SK-N-SH (cell line): ENCODE measurements at regions not wholly inside any gene's neighbourhood (a gene's known extent, or its start where the extent isn't known, plus 50 kb on each side); places are given as distances from the start of the nearest gene placed in this dataset.
"Not testable (repeated sequence)": the region's sequence is repeated elsewhere in the genome, so short reads cannot be mapped to it uniquely, and the experiment has no call there.

Experiments
- CTCF ChIA-PET: fragments of 300-600, 350-600 bp; formaldehyde crosslinking; extraction: SDS; loops from one replicate; lab custom pipeline; 2021; lab: Yijun Ruan, JAX
- POLR2A ChIA-PET: fragments of 350-600 bp; sonication (Branson Sonifier 250); formaldehyde crosslinking; extraction: SDS; loops from one replicate; lab custom pipeline; 2020; ENCODE audit warnings: antibody characterized with exemption, inconsistent platforms; lab: Yijun Ruan, JAX
- DNase-seq: peaks from one replicate; pipeline ENCODE4 v3.0.0; 2012
- H2AFZ ChIP-seq: fragments of 200-600 bp; sonication (generic); 2 replicates; pipeline ENCODE4 v1.8.1; 2016; ENCODE audit warnings: antibody characterized with exemption, mild to moderate bottlenecking, low read depth
- H3F3A ChIP-seq: fragments of 200-600 bp; sonication (generic); replicated peaks from 2 replicates; pipeline ENCODE3; 2016; ENCODE audit warnings: antibody characterized with exemption, mild to moderate bottlenecking; ENCODE audit not compliant: insufficient read depth
- H3K27ac ChIP-seq, 2 experiments: fragments of 200-500 bp in 1 of 2; fragments of 200-600 bp in 1 of 2; sonication (Bioruptor generic) in 1 of 2; sonication (generic), shearing (Covaris generic) in 1 of 2; 2 replicates each; pipeline versions ENCODE4 v1.5.1 to v1.6.1; 2014 to 2016; ENCODE audit warnings: low read depth in 2 of 2, inconsistent platforms in 1 of 2, low read length in 1 of 2, mild to moderate bottlenecking in 1 of 2, mixed read lengths in 1 of 2
- H3K27me3 ChIP-seq: fragments of 200-600 bp; sonication (generic), shearing (Covaris generic); 2 replicates; pipeline ENCODE4 v1.6.1; 2016; ENCODE audit warnings: mixed run types; ENCODE audit not compliant: insufficient read depth
- H3K36me3 ChIP-seq, 2 experiments: fragments of 200-500 bp in 1 of 2; fragments of 200-600 bp in 1 of 2; sonication (Bioruptor generic) in 1 of 2; sonication (generic) in 1 of 2; replicated peaks in 1 of 2; 2 replicates each; pipeline versions ENCODE3 to v1.5.1; 2014 to 2016; ENCODE audit warnings: low read length in 1 of 2, mild to moderate bottlenecking in 1 of 2; ENCODE audit not compliant: insufficient read depth in 2 of 2, control insufficient read depth in 1 of 2
- H3K4me1 ChIP-seq, 2 experiments: fragments of 200-500 bp in 1 of 2; fragments of 200-600 bp in 1 of 2; sonication (Bioruptor generic) in 1 of 2; sonication (generic), shearing (Covaris generic) in 1 of 2; 2 replicates each; pipeline versions ENCODE4 v1.5.1 to v1.6.1; 2014 to 2016; ENCODE audit warnings: low read depth in 1 of 2, low read length in 1 of 2, mixed run types in 1 of 2; ENCODE audit not compliant: insufficient read depth in 2 of 2, control insufficient read depth in 1 of 2
- H3K4me2 ChIP-seq: fragments of 200-600 bp; sonication (generic), shearing (Covaris generic); 2 replicates; pipeline ENCODE4 v1.6.1; 2017; ENCODE audit warnings: mixed run types
- H3K4me3 ChIP-seq, 2 experiments: fragments of 200-500 bp in 1 of 2; fragments of 200-600 bp in 1 of 2; sonication (Bioruptor generic) in 1 of 2; sonication (generic), shearing (Covaris generic) in 1 of 2; 2 replicates each; pipeline versions ENCODE4 v1.5.1 to v1.8.1; 2014 to 2016; ENCODE audit warnings: low read depth in 2 of 2, inconsistent platforms in 1 of 2, low read length in 1 of 2, mild to moderate bottlenecking in 1 of 2, mixed read lengths in 1 of 2, moderate library complexity in 1 of 2
- H3K79me2 ChIP-seq: fragments of 200-600 bp; sonication (generic); 2 replicates; pipeline ENCODE4 v1.8.1; 2017; ENCODE audit warnings: mild to moderate bottlenecking; ENCODE audit not compliant: insufficient read depth
- H3K9ac ChIP-seq: fragments of 200-600 bp; sonication (generic); 2 replicates; pipeline ENCODE4 v1.6.1; 2017; ENCODE audit warnings: mixed run types
- H3K9me2 ChIP-seq: fragments of 200-600 bp; sonication (generic); 2 replicates; pipeline ENCODE4 v1.6.1; 2017; ENCODE audit warnings: mixed run types
- H3K9me3 ChIP-seq: fragments of 200-600 bp; sonication (generic); 2 replicates; pipeline ENCODE4 v1.6.1; 2017; ENCODE audit warnings: mixed run types, mild to moderate bottlenecking, moderate library complexity
- H4K20me1 ChIP-seq: fragments of 200-600 bp; sonication (generic); 2 replicates; pipeline ENCODE4 v1.6.1; 2017; ENCODE audit warnings: mild to moderate bottlenecking, mixed run types; ENCODE audit not compliant: insufficient read depth
- ELF1 ChIP-seq: IDR thresholded peaks from 2 replicates; pipeline ENCODE4 v1.4.0; 2012
- EZH2phosphoT487 ChIP-seq: fragments of 200-600 bp; sonication (generic); IDR thresholded peaks from 2 replicates; pipeline ENCODE4 v1.6.1; 2017; ENCODE audit warnings: low read depth, mixed run types, mild to moderate bottlenecking, antibody characterized with exemption, moderate library complexity, borderline replicate concordance
- FOSL2 ChIP-seq: IDR thresholded peaks from 2 replicates; pipeline ENCODE4 v1.4.0; 2012; ENCODE audit warnings: low read depth, mild to moderate bottlenecking, moderate library complexity, borderline replicate concordance
- FOXM1 ChIP-seq: IDR thresholded peaks from 2 replicates; pipeline ENCODE4 v1.4.0; 2012; ENCODE audit warnings: low read depth, mild to moderate bottlenecking
- GABPA ChIP-seq: IDR thresholded peaks from 2 replicates; pipeline ENCODE4 v1.4.0; 2012; ENCODE audit warnings: low read depth, mild to moderate bottlenecking
- GATA2 ChIP-seq: sonication (generic); formaldehyde crosslinking; IDR thresholded peaks from 2 replicates; pipeline ENCODE4 v1.5.0; 2020; ENCODE audit warnings: mild to moderate bottlenecking, missing genetic modification reagents
- JUND ChIP-seq: IDR thresholded peaks from 2 replicates; pipeline ENCODE4 v1.4.0; 2012
- MAX ChIP-seq: IDR thresholded peaks from 2 replicates; pipeline ENCODE4 v1.4.0; 2012; ENCODE audit warnings: low read depth
- MXI1 ChIP-seq: IDR thresholded peaks from 2 replicates; pipeline ENCODE4 v1.6.1; 2012; ENCODE audit warnings: mild to moderate bottlenecking, low read depth, low read length, improper control_type of control experiment
- NFIC ChIP-seq: IDR thresholded peaks from 2 replicates; pipeline ENCODE4 v1.4.0; 2012; ENCODE audit warnings: borderline replicate concordance
- PBX3 ChIP-seq: IDR thresholded peaks from 2 replicates; pipeline ENCODE4; 2012
- POLR2AphosphoS5 ChIP-seq: IDR thresholded peaks from 2 replicates; pipeline ENCODE4 v1.6.1; 2012; ENCODE audit warnings: low read depth, low read length
- RAD21 ChIP-seq: IDR thresholded peaks from 2 replicates; pipeline ENCODE4 v1.6.1; 2012; ENCODE audit warnings: mild to moderate bottlenecking, low read length
- RCOR1 ChIP-seq: fragments of 150-350 bp; IDR thresholded peaks from 2 replicates; pipeline ENCODE4 v1.6.1; 2017; ENCODE audit warnings: antibody characterized with exemption, low read length
- RXRA ChIP-seq: IDR thresholded peaks from 2 replicates; pipeline ENCODE4 v1.4.0; 2012; ENCODE audit warnings: low read depth, mild to moderate bottlenecking, borderline replicate concordance
- SIN3A ChIP-seq: IDR thresholded peaks from 2 replicates; pipeline ENCODE4 v1.6.1; 2012; ENCODE audit warnings: low read depth, mild to moderate bottlenecking, low read length, moderate library complexity, borderline replicate concordance
- TAF1 ChIP-seq: IDR thresholded peaks from 2 replicates; pipeline ENCODE4 v1.6.1; 2012; ENCODE audit warnings: low read depth, mild to moderate bottlenecking, low read length, moderate library complexity, borderline replicate concordance
- TCF12 ChIP-seq: IDR thresholded peaks from 2 replicates; pipeline ENCODE4 v1.4.0; 2012
- USF2 ChIP-seq: fragments of 150-350 bp; IDR thresholded peaks from 2 replicates; pipeline ENCODE4 v1.6.1; 2017; ENCODE audit warnings: antibody characterized with exemption, low read length, low read depth, borderline replicate concordance
- YY1 ChIP-seq: IDR thresholded peaks from 2 replicates; pipeline ENCODE4 v1.4.0; 2012; ENCODE audit warnings: low read depth, mild to moderate bottlenecking
- WGBS: methylation state at CpG from one replicate; pipeline ENCODE4 v1.1.6; 2017; ENCODE audit warnings: low lambda C conversion rate; 5-methylcytosine and 5-hydroxymethylcytosine counted together

GRCh38 chr1:173270243-173270642 is 63.1 kb upstream of the TNFSF4 start:
- Histone ChIP-seq H3K27ac (peak overlapping the region; percentile 73 to 81; a peak in 3 of 4 replicates), H3K4me2 (peak overlapping the region; percentile 65; the same call in 1 of the 2 replicates), H3K36me3 (no peaks in the 10 kb centered on the region)
- TF ChIP-seq RAD21 (no peak), GABPA (no peak), USF2 (no peak), ELF1 (no peak), FOXM1 (no peak), TAF1 (no peak), MAX (no peak), YY1 (no peak), RCOR1 (no peak), FOSL2 (no peak), POLR2AphosphoS5 (no peak)
- TF ChIP-seq, all 33 proteins: peak for 0
- H3K4me3 ChIP-seq = no peak overlapping the region
- DNase-seq = no peak
- ChIA-PET CTCF (no interaction called here), POLR2A (no interaction called here)
- H3K9ac ChIP-seq = peak overlapping the region; percentile 52; the same call in 1 of the 2 replicates
- H4K20me1 ChIP-seq = no peaks in the 10 kb centered on the region
- H3K4me1 ChIP-seq = peaks cover 5 to 30% of the 10 kb centered on the region in 2 experiments
- H3K79me2 ChIP-seq = no peaks in the 10 kb centered on the region
- peaks cover 39% of the 10 kb centered on the region for H3F3A ChIP-seq
- no peaks in the 10 kb centered on the region for H3K9me2 ChIP-seq
- H3K27me3 ChIP-seq = no peaks in the 10 kb centered on the region
- 40% methylated on average over 2 of the region's 2 CpGs for WGBS
- no peaks in the 10 kb centered on the region for H3K9me3 ChIP-seq
- no peak overlapping the region for H2AFZ ChIP-seq

GRCh38 chr1:173271021-173271420 is 63.9 kb upstream of the TNFSF4 start:
- H4K20me1 ChIP-seq, CTCF ChIA-PET, H3K9ac ChIP-seq, DNase-seq, H3K4me3 ChIP-seq, H3K9me3 ChIP-seq, H3K27me3 ChIP-seq, H3K36me3 ChIP-seq, H3K79me2 ChIP-seq, H2AFZ ChIP-seq, H3K9me2 ChIP-seq, POLR2A ChIA-PET, H3K4me2 ChIP-seq: not testable (repeated sequence)
- WGBS = 73% methylated on average over 1 of the region's 1 CpG
- H3K4me1 ChIP-seq = peaks cover 5 to 30% of the 10 kb centered on the region in 2 experiments
- H3K27ac ChIP-seq = 0 out of 4 replicates have a peak overlapping the region, but pooled peaks of 1 of the 2 experiments have one; percentile 81
- peaks cover 39% of the 10 kb centered on the region for H3F3A ChIP-seq

- Histone ChIP-seq H3F3A (peaks cover 3% of the 10 kb centered on the region), H3K4me3 (no peak overlapping the region), H3K79me2 (no peaks in the 10 kb centered on the region), H3K9me2 (no peaks in the 10 kb centered on the region), H2AFZ (no peak overlapping the region), H4K20me1 (no peaks in the 10 kb centered on the region), H3K36me3 (no peaks in the 10 kb centered on the region), H3K9ac (no peak overlapping the region), H3K9me3 (no peaks in the 10 kb centered on the region), H3K4me2 (no peak overlapping the region), H3K27ac (no peak overlapping the region), H3K4me1 (peaks cover 0 to 2% of the 10 kb centered on the region in 2 experiments; a peak in 3 of 4 replicates), H3K27me3 (no peaks in the 10 kb centered on the region)
- ChIA-PET POLR2A (no interaction called here), CTCF (interaction anchor here (1.3 kb wide), 1 partner anchor 20 kb away, joined by 5 read pairs; no protein-coding TSS in a partner anchor)
- DNase-seq = no peak
- WGBS = 70% methylated on average over 1 of the region's 1 CpG
- TF ChIP-seq SIN3A (no peak), YY1 (no peak), EZH2phosphoT487 (no peak), PBX3 (no peak), FOSL2 (no peak), TCF12 (no peak), RAD21 (no peak), RXRA (no peak), NFIC (no peak), JUND (no peak), MXI1 (no peak), GATA2 (CRISPR knock-in tag) (no peak)
These were observed 68.4 kb upstream of the TNFSF4 start for GRCh38 chr1:173275496-173275895.
